Activated CD4-positive, alpha-beta memory T cell treated with anti-CD3 and anti-CD28 coated beads for 36 hours (primary cell): ENCODE measurements at regions not wholly inside any gene's neighbourhood (a gene's known extent, or its start where the extent isn't known, plus 50 kb on each side); places are given as distances from the start of the nearest gene placed in this dataset.
"Not testable (repeated sequence)": the region's sequence is repeated elsewhere in the genome, so short reads cannot be mapped to it uniquely, and the experiment has no call there.

Experiments
- CTCF ChIA-PET: fragments of 350-600 bp; sonication (Branson Sonifier 250); formaldehyde crosslinking; loops from one replicate; lab custom pipeline; 2021; ENCODE audit warnings: antibody characterized with exemption, inconsistent platforms; lab: Charles Lee
- POLR2A ChIA-PET: fragments of 350-600 bp; sonication (Branson Sonifier 250); formaldehyde crosslinking; loops from one replicate; lab custom pipeline; 2021; ENCODE audit warnings: antibody characterized with exemption; lab: Charles Lee
- DNase-seq: peaks from one replicate; pipeline ENCODE4 v3.0.0-alpha.2; 2020
- H3K27ac Mint-ChIP-seq: one replicate; pipeline ENCODE4 v1.8.0; 2021; ENCODE audit warnings: mixed read lengths
- H3K27me3 Mint-ChIP-seq: one replicate; pipeline ENCODE4 v1.8.0; 2021; ENCODE audit warnings: mixed read lengths
- H3K36me3 Mint-ChIP-seq: one replicate; pipeline ENCODE4 v1.8.0; 2021; ENCODE audit warnings: mixed read lengths
- H3K4me1 Mint-ChIP-seq: one replicate; pipeline ENCODE4 v1.8.0; 2021; ENCODE audit warnings: low read depth, mixed read lengths
- H3K4me3 Mint-ChIP-seq: one replicate; pipeline ENCODE4 v1.8.0; 2021; ENCODE audit warnings: mild to moderate bottlenecking, mixed read lengths
- H3K9me3 Mint-ChIP-seq: one replicate; pipeline ENCODE4 v1.8.0; 2021; ENCODE audit warnings: mixed read lengths
- intact Hi-C: fragments of 100-400 bp; cut with micrococcal nuclease; formaldehyde crosslinking; loops from one replicate; pipeline ENCODE4 v1.15.1; 2023

GRCh38 chr3:191894406-191894805 is 433.4 kb downstream of the PYDC2 start:
- CTCF ChIA-PET = no interaction called here
- Mint-ChIP-seq H3K4me3 (no peak overlapping the region), H3K36me3 (no peaks in the 10 kb centered on the region), H3K9me3 (peaks cover 4% of the 10 kb centered on the region), H3K4me1 (no peaks in the 10 kb centered on the region), H3K27me3 (no peaks in the 10 kb centered on the region), H3K27ac (no peak overlapping the region)
- intact Hi-C loops = no loop called here
- no peak for DNase-seq
- POLR2A ChIA-PET = interaction anchor here (0.5 kb wide), 1 partner anchor 30 kb away, joined by 4 read pairs; no protein-coding TSS in a partner anchor

DNA sequence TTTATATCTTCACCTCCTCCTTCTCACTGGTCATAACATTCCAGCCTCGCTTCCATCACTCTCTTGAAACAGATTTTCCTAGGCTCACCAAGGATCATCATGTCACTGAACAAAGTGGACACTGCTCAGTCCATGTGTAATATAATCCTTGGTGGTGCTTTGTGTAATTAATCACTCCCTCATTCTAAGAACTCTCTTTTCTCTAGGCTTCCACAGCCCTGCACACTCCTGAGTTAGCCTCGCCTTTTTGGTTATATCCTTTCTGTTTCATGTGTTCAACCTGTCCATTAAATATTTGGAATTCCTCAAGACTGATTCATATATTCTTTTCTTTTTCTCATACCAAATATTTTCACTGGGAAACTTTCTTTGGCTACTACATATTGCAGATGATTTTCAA is 440.8 kb downstream of the PYDC2 start:
- no peak overlapping the region for H3K27ac Mint-ChIP-seq
- peaks cover 4% of the 10 kb centered on the region for H3K9me3 Mint-ChIP-seq
- no peak for DNase-seq
- CTCF ChIA-PET = no interaction called here
- no peak overlapping the region for H3K4me3 Mint-ChIP-seq
- POLR2A ChIA-PET = no interaction called here
- no peaks in the 10 kb centered on the region for H3K27me3 Mint-ChIP-seq
- intact Hi-C loops = no loop called here
- H3K36me3 Mint-ChIP-seq = no peaks in the 10 kb centered on the region
- H3K4me1 Mint-ChIP-seq = no peaks in the 10 kb centered on the region

GRCh38 chr3:191912616-191913204 is 451.7 kb downstream of the PYDC2 start:
- DNase-seq = no peak
- Mint-ChIP-seq H3K27ac (no peak overlapping the region), H3K27me3 (no peaks in the 10 kb centered on the region), H3K4me1 (no peaks in the 10 kb centered on the region), H3K4me3 (no peak overlapping the region), H3K9me3 (peaks cover 8% of the 10 kb centered on the region), H3K36me3 (no peaks in the 10 kb centered on the region)
- POLR2A ChIA-PET = no interaction called here
- CTCF ChIA-PET = no interaction called here
- intact Hi-C loops = no loop called here

- no peaks in the 10 kb centered on the region for H3K27me3 Mint-ChIP-seq
- H3K27ac Mint-ChIP-seq = no peak overlapping the region
- intact Hi-C loops = no loop called here
- no peaks in the 10 kb centered on the region for H3K4me1 Mint-ChIP-seq
- DNase-seq = no peak
- H3K36me3 Mint-ChIP-seq = no peaks in the 10 kb centered on the region
- POLR2A ChIA-PET = no interaction called here
- CTCF ChIA-PET = no interaction called here
- H3K9me3 Mint-ChIP-seq = peaks cover 4% of the 10 kb centered on the region
- no peak overlapping the region for H3K4me3 Mint-ChIP-seq
Measured at GRCh38 chr3:191915712-191916111, 454.7 kb downstream of the PYDC2 start.

- Mint-ChIP-seq H3K27ac (no peak overlapping the region), H3K4me3 (no peak overlapping the region), H3K9me3 (peaks cover 4% of the 10 kb centered on the region), H3K4me1 (no peaks in the 10 kb centered on the region), H3K36me3 (no peaks in the 10 kb centered on the region), H3K27me3 (no peaks in the 10 kb centered on the region)
- intact Hi-C loops = no loop called here
- ChIA-PET POLR2A (no interaction called here), CTCF (no interaction called here)
- DNase-seq = no peak
Measured at GRCh38 chr3:191919491-191920026, 458.6 kb downstream of the PYDC2 start.

DNA sequence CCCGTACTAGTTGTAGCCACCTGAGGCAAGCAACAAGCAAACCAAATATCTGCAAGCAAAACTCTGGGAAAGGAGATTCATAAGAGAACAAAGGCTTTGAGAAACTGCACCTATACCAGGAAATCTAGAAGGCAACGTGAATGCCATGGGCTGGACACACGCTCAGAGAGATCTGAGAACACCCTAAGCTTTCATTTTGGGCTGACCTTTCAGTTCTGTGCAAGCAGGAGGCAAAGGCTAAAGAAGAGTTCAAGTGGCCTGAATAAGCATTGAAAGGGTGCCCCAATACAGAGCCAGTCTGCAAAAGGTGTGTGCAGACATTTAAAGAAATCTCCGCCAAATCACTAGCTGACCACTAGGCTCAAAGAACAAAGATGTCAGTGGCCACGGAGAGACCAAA is 461.6 kb downstream of the PYDC2 start:
- Mint-ChIP-seq H3K4me3 (no peak overlapping the region), H3K36me3 (no peaks in the 10 kb centered on the region), H3K4me1 (no peaks in the 10 kb centered on the region), H3K27me3 (no peaks in the 10 kb centered on the region), H3K9me3 (peaks cover 7% of the 10 kb centered on the region), H3K27ac (no peak overlapping the region)
- POLR2A ChIA-PET = no interaction called here
- CTCF ChIA-PET = no interaction called here
- intact Hi-C loops = no loop called here
- DNase-seq = no peak

DNA sequence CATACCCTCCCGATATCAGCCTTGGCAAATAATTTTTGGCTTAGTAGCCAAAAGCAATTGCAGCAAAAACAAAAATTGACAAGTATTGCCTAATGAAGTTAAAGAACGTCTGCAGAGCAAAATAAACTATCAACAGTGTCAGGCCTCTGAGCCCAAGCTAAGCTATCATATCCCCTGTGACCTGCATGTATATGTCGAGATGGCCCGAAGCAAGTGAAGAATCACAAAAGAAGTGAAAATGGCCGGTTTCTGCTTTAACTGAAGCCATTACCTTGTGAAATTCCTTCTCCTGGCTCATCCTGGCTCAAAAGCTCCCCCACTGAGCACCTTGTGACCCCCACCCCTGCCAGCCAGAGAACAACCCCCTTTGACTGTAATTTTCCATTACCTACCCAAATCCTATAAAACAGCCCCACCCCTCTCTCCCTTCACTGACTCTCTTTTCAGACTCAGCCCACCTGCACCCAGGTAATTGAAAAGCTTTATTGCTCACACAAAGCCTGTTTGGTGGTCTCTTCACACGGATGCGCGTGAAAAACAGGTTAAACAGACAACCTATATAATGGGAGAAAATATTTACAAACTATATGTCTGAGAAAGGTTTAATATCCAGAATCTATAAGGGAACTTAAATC is 466.3 kb downstream of the PYDC2 start:
- H3K4me3 Mint-ChIP-seq, intact Hi-C loops, DNase-seq, H3K36me3 Mint-ChIP-seq, POLR2A ChIA-PET, H3K4me1 Mint-ChIP-seq, H3K27ac Mint-ChIP-seq, H3K27me3 Mint-ChIP-seq, CTCF ChIA-PET: not testable (repeated sequence)
- peaks cover 15% of the 10 kb centered on the region for H3K9me3 Mint-ChIP-seq

DNA sequence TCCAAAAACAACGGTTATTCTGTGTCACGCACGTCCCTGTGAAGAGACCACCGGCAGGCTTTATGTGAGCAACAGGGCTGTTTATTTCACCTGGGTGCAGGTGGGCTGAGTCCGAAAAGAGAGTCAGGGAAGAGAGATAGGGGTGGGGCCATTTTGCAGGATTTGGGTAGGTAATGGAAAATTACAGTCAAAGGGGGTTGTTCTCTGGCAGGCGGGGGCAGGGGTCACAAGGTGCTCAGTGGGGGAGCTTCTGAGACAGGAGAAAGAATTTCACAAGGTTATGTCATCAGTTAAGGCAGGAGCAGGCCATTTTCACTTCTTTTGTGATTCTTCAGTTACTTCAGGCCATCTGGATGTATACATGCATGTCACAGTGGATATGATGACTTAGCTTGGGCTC is 467.0 kb downstream of the PYDC2 start:
- POLR2A ChIA-PET, H3K27ac Mint-ChIP-seq, CTCF ChIA-PET, DNase-seq, H3K4me1 Mint-ChIP-seq, intact Hi-C loops, H3K27me3 Mint-ChIP-seq, H3K4me3 Mint-ChIP-seq, H3K36me3 Mint-ChIP-seq: not testable (repeated sequence)
- H3K9me3 Mint-ChIP-seq = peaks cover 15% of the 10 kb centered on the region

DNA sequence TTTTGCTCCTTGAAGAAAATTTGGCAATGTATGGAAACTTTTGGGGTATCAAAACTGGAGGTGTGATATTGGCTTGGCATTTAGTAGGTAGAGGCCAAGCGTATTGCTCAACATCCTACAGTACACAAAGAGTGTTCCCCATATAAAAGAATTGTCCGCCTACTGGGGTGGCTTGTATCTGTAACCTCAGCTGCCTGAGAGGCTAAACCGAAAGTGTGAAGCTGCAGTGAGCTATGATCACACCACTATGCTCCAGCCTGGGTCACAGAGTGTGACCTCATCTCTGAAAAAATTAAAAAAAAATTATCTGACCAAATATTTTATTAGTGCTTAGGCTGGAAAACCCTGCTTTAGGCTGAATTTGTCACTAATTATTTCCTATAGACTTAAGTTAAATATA is 483.9 kb downstream of the PYDC2 start:
- H3K9me3 Mint-ChIP-seq = peaks cover 2% of the 10 kb centered on the region
- no peaks in the 10 kb centered on the region for H3K27me3 Mint-ChIP-seq
- H3K36me3 Mint-ChIP-seq = no peaks in the 10 kb centered on the region
- no peaks in the 10 kb centered on the region for H3K4me1 Mint-ChIP-seq
- no peak overlapping the region for H3K27ac Mint-ChIP-seq
- no peak for DNase-seq
- POLR2A ChIA-PET = no interaction called here
- CTCF ChIA-PET = no interaction called here
- intact Hi-C loops = no loop called here
- H3K4me3 Mint-ChIP-seq = no peak overlapping the region

DNA sequence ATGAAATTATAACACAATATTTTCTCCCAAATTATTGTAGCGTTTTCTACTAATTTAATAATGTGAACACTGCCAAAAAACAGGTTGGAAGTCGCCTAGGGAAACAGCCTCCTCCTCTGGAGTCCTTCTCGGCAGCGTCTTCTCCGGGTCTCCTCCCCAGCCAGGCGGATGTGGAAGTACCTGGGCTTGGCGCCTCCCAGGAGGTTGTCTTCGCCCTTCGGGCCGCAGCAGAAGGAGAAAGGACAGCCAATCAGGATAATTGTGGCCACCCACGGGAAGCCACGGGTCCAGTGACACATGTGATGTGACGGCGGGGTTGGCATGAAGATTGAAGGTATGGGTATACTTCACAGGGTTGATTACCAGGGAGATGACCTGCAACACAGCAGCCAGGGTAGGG is 491.2 kb downstream of the PYDC2 start:
- no peaks in the 10 kb centered on the region for H3K27me3 Mint-ChIP-seq
- H3K4me1 Mint-ChIP-seq = no peaks in the 10 kb centered on the region
- peaks cover 7% of the 10 kb centered on the region for H3K9me3 Mint-ChIP-seq
- ChIA-PET CTCF (no interaction called here), POLR2A (no interaction called here)
- H3K27ac Mint-ChIP-seq = no peak overlapping the region
- intact Hi-C loops = no loop called here
- H3K36me3 Mint-ChIP-seq = no peaks in the 10 kb centered on the region
- no peak overlapping the region for H3K4me3 Mint-ChIP-seq
- DNase-seq = no peak

DNA sequence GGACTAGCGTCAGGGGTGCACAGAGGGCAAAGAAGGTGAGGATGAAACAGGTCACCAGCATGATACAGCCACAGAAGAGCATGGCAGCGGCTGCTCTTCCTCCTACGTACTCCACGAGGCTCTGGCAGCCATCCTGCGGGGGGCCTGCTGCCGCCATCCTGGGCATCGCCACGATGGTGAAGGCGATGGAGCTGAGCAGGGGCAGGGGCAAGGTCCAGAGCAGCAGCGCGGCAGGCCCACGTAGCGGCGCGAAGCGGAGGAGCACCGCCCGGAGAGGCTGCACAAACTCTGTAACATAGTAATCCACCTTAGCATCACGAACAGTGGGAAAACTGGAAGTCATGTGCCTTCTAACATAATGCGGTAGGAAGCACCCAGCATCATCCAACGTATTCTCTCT is 491.6 kb downstream of the PYDC2 start:
- H3K4me3 Mint-ChIP-seq = no peak overlapping the region
- H3K4me1 Mint-ChIP-seq = no peaks in the 10 kb centered on the region
- no peak for DNase-seq
- intact Hi-C loops = no loop called here
- no peaks in the 10 kb centered on the region for H3K27me3 Mint-ChIP-seq
- POLR2A ChIA-PET = no interaction called here
- no peaks in the 10 kb centered on the region for H3K36me3 Mint-ChIP-seq
- CTCF ChIA-PET = no interaction called here
- no peak overlapping the region for H3K27ac Mint-ChIP-seq
- H3K9me3 Mint-ChIP-seq = peaks cover 7% of the 10 kb centered on the region

DNA sequence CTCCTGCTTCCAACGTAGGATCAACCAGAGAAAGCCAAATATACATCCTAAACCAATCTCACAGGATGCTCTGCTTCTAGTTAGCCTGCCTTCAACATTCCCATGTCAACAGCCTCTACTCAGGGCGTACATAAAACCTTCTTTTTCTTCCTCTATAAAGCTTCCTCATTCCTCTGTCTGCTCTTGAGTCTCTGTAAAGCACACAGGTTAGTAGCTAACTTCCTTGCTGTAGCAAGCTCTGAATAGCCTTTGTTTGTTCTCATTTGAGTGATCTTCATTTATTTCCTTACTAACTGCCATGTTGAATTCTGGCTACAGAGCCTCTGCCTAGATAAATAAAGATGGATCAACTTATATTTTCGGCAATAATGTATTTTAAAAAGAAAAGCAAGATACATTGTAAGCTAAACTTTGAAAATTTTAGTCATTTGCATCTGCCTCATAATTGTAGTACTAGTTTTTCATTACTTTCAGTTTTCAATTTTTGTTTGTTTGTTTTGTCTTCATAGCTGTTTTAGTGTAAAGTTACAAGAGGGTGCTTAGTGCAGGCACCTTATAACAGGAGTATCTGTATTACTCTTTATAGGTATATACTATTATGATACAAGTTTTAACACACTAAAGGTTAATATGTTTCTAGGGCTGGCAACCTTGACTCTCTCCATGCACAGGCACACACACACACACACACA is 498.2 kb downstream of the PYDC2 start:
- Mint-ChIP-seq H3K27me3 (no peaks in the 10 kb centered on the region), H3K4me3 (no peak overlapping the region), H3K36me3 (no peaks in the 10 kb centered on the region), H3K4me1 (no peaks in the 10 kb centered on the region), H3K27ac (no peak overlapping the region), H3K9me3 (peaks cover 3% of the 10 kb centered on the region)
- POLR2A ChIA-PET = no interaction called here
- intact Hi-C loops = no loop called here
- CTCF ChIA-PET = no interaction called here
- no peak for DNase-seq
